H1 (cell line): ENCODE measurements at regions not wholly inside any gene's neighbourhood (a gene's known extent, or its start where the extent isn't known, plus 50 kb on each side); places are given as distances from the start of the nearest gene placed in this dataset.

Experiments
- CTCF ChIA-PET: fragments of 300-600 bp; sonication (Branson Sonifier 250); formaldehyde crosslinking; loops from one replicate; lab custom pipeline; 2021; ENCODE audit not compliant: partially characterized antibody; lab: Charles Lee
- POLR2A ChIA-PET: fragments of 300-600 bp; sonication (Branson Sonifier 250); formaldehyde crosslinking; loops from one replicate; lab custom pipeline; 2021; ENCODE audit warnings: inconsistent platforms; ENCODE audit not compliant: partially characterized antibody; lab: Charles Lee
- DNase-seq, 2 experiments: peaks; one replicate each; pipeline versions ENCODE4 v3.0.0 to v3.0.0-alpha.2; 2010 to 2022; ENCODE audit warnings: low spot score in 2 of 2, low read depth in 1 of 2, mixed read lengths in 1 of 2
- FAIRE-seq: peaks from 2 replicates; lab custom pipeline; 2011; peaks lifted over from hg19 to GRCh38; lab: Jason Lieb, UNC
- H2AFZ ChIP-seq: 2 replicates; pipeline ENCODE4 v1.8.1; 2012; ENCODE audit warnings: low read length, inconsistent platforms
- H2AK5ac ChIP-seq: 2 replicates; pipeline ENCODE4 v1.6.1; 2013; ENCODE audit warnings: low read depth, low read length
- H2BK120ac ChIP-seq: replicated peaks from 2 replicates; pipeline ENCODE3; 2013; ENCODE audit warnings: low read depth, low read length, inconsistent platforms
- H2BK12ac ChIP-seq: 2 replicates; pipeline ENCODE4 v1.6.1; 2013; ENCODE audit warnings: low read depth, low read length
- H2BK15ac ChIP-seq: 2 replicates; pipeline ENCODE4 v1.6.1; 2013; ENCODE audit warnings: low read length
- H2BK20ac ChIP-seq: 2 replicates; pipeline ENCODE4 v1.6.1; 2013; ENCODE audit warnings: low read length
- H2BK5ac ChIP-seq: 2 replicates; pipeline ENCODE4 v1.6.1; 2013; ENCODE audit warnings: low read depth, low read length
- H3K14ac ChIP-seq: 2 replicates; pipeline ENCODE4 v1.6.1; 2013; ENCODE audit warnings: inconsistent platforms; ENCODE audit not compliant: insufficient read length
- H3K18ac ChIP-seq: 2 replicates; pipeline ENCODE4 v1.6.1; 2013; ENCODE audit warnings: low read length; ENCODE audit errors: extremely low read depth
- H3K23ac ChIP-seq: 2 replicates; pipeline ENCODE4 v1.6.1; 2013; ENCODE audit warnings: inconsistent platforms; ENCODE audit not compliant: insufficient read length
- H3K23me2 ChIP-seq: 2 replicates; pipeline ENCODE4 v1.6.1; 2013; ENCODE audit warnings: low read depth, low read length
- H3K27ac ChIP-seq: 2 replicates; pipeline ENCODE4 v1.6.1; 2011; ENCODE audit warnings: low read depth, low read length, inconsistent platforms
- H3K27me3 ChIP-seq, 4 experiments: replicated peaks in 1 of 4; 1 replicate in 1 of 4; 2 replicates in 3 of 4; pipeline versions ENCODE4 v1.6.1 to v1.8.1; 2011 to 2013; ENCODE audit warnings: low read length in 3 of 4, mild to moderate bottlenecking in 3 of 4, inconsistent platforms in 2 of 4, mixed read lengths in 2 of 4, moderate library complexity in 1 of 4; ENCODE audit not compliant: control insufficient read depth in 3 of 4, insufficient read depth in 3 of 4; ENCODE audit errors: extremely low read depth in 1 of 4
- H3K36me3 ChIP-seq, 4 experiments: 2 replicates each; pipeline versions ENCODE4 v1.6.1 to v1.8.1; 2011 to 2013; ENCODE audit warnings: mild to moderate bottlenecking in 4 of 4, low read length in 3 of 4, moderate library complexity in 2 of 4, control low read depth in 1 of 4, inconsistent platforms in 1 of 4; ENCODE audit not compliant: insufficient read depth in 4 of 4, control insufficient read depth in 2 of 4
- H3K4ac ChIP-seq: replicated peaks from 2 replicates; pipeline ENCODE3; 2013; ENCODE audit warnings: low read length, low read depth, mixed read lengths, inconsistent platforms; ENCODE audit not compliant: insufficient read length
- H3K4me1 ChIP-seq, 4 experiments: replicated peaks in 1 of 4; 1 replicate in 1 of 4; 2 replicates in 3 of 4; pipeline versions ENCODE4 v1.6.1 to v1.8.1; 2011 to 2013; ENCODE audit warnings: low read length in 3 of 4, inconsistent platforms in 2 of 4, mixed read lengths in 1 of 4; ENCODE audit not compliant: insufficient read depth in 4 of 4, control insufficient read depth in 3 of 4
- H3K4me2 ChIP-seq, 2 experiments: 2 replicates each; pipeline versions ENCODE4 v1.6.1 to v1.8.1; 2011 to 2013; ENCODE audit warnings: low read depth in 2 of 2, low read length in 2 of 2, control low read depth in 1 of 2, inconsistent platforms in 1 of 2, mild to moderate bottlenecking in 1 of 2; ENCODE audit not compliant: insufficient read depth in 1 of 2
- H3K4me3 ChIP-seq, 4 experiments: fragments of 200-600, 300-600 bp in 1 of 4; sonication (generic), shearing (Covaris generic), sonication (Bioruptor Twin) in 1 of 4; 2 replicates each; pipeline versions ENCODE4 v1.5.1 to v1.8.1; 2011 to 2016; ENCODE audit warnings: low read length in 4 of 4, low read depth in 3 of 4, control low read depth in 2 of 4, inconsistent platforms in 2 of 4, mild to moderate bottlenecking in 2 of 4, mixed read lengths in 1 of 4, moderate library complexity in 1 of 4; ENCODE audit not compliant: insufficient read depth in 2 of 4; ENCODE audit errors: extremely low read depth in 1 of 4
- H3K56ac ChIP-seq: replicated peaks from 2 replicates; pipeline ENCODE3; 2013; ENCODE audit warnings: low read depth, mild to moderate bottlenecking, mixed read lengths, low read length, inconsistent platforms; ENCODE audit not compliant: insufficient read length
- H3K79me1 ChIP-seq: 2 replicates; pipeline ENCODE4 v1.6.1; 2013; ENCODE audit warnings: low read depth, low read length, control low read depth
- H3K79me2 ChIP-seq, 2 experiments: 2 replicates each; pipeline versions ENCODE4 v1.6.1 to v1.8.1; 2012 to 2013; ENCODE audit warnings: low read length in 2 of 2, mild to moderate bottlenecking in 2 of 2, inconsistent platforms in 1 of 2; ENCODE audit not compliant: insufficient read depth in 2 of 2, control insufficient read depth in 1 of 2
- H3K9ac ChIP-seq, 4 experiments: replicated peaks in 1 of 4; 1 replicate in 1 of 4; 2 replicates in 3 of 4; pipeline versions ENCODE4 v1.6.1 to v1.8.1; 2011 to 2013; ENCODE audit warnings: low read depth in 3 of 4, low read length in 3 of 4, control low read depth in 2 of 4, mild to moderate bottlenecking in 2 of 4, moderate library complexity in 2 of 4, inconsistent platforms in 1 of 4; ENCODE audit errors: extremely low read depth in 1 of 4
- H3K9me3 ChIP-seq, 2 experiments: 2 replicates each; pipeline versions ENCODE4 v1.6.1 to v1.8.1; 2012 to 2013; ENCODE audit warnings: mild to moderate bottlenecking in 2 of 2, moderate library complexity in 2 of 2, control low read depth in 1 of 2, inconsistent platforms in 1 of 2, low read depth in 1 of 2, low read length in 1 of 2, mixed read lengths in 1 of 2; ENCODE audit not compliant: insufficient read depth in 2 of 2
- H4K20me1 ChIP-seq, 2 experiments: replicated peaks in 1 of 2; 2 replicates each; pipeline versions ENCODE3 to v1.8.1; 2011 to 2013; ENCODE audit warnings: inconsistent platforms in 2 of 2, low read length in 2 of 2, mild to moderate bottlenecking in 1 of 2; ENCODE audit not compliant: insufficient read depth in 2 of 2, control insufficient read depth in 1 of 2
- H4K5ac ChIP-seq: 2 replicates; pipeline ENCODE4 v1.6.1; 2013; ENCODE audit warnings: low read length, low read depth, mixed read lengths, inconsistent platforms; ENCODE audit not compliant: insufficient read length
- H4K8ac ChIP-seq: 2 replicates; pipeline ENCODE4 v1.8.0; 2013; ENCODE audit warnings: mild to moderate bottlenecking, moderate library complexity, low read length, inconsistent platforms; ENCODE audit not compliant: insufficient read depth; ENCODE audit errors: extremely low read depth
- H4K91ac ChIP-seq: replicated peaks from 2 replicates; pipeline ENCODE3; 2013; ENCODE audit warnings: low read length, mixed read lengths, inconsistent platforms; ENCODE audit not compliant: insufficient read length
- CBX8 ChIP-seq: fragments of 300-800, 300-1000 bp; sonication (generic); IDR thresholded peaks from 2 replicates; pipeline ENCODE4 v1.7.1; 2016; ENCODE audit warnings: low read depth, low read length, borderline replicate concordance
- CREB1 ChIP-seq: IDR thresholded peaks from 2 replicates; pipeline ENCODE4 v1.6.1; 2012; ENCODE audit warnings: inconsistent platforms
- CTBP2 ChIP-seq: IDR thresholded peaks from 2 replicates; pipeline ENCODE4 v1.7.0; 2011; ENCODE audit warnings: borderline replicate concordance, mild to moderate bottlenecking, moderate library complexity, mixed read lengths, low read length; ENCODE audit not compliant: insufficient read depth, insufficient read length
- GTF2F1 ChIP-seq: IDR thresholded peaks from 2 replicates; pipeline ENCODE4 v1.6.1; 2012; ENCODE audit warnings: low read depth, low read length, improper control_type of control experiment, borderline replicate concordance
- MAFK ChIP-seq: IDR thresholded peaks from 2 replicates; pipeline ENCODE4 v1.6.1; 2012; ENCODE audit warnings: low read depth, mild to moderate bottlenecking, improper control_type of control experiment, low read length
- NRF1 ChIP-seq: IDR thresholded peaks from 2 replicates; pipeline ENCODE4 v1.6.1; 2011; ENCODE audit warnings: mild to moderate bottlenecking, low read depth, low read length, improper control_type of control experiment
- POLR2A ChIP-seq, 2 experiments: IDR thresholded peaks; 1 replicate in 1 of 2; 2 replicates in 1 of 2; pipeline ENCODE4 v1.6.1; 2011; ENCODE audit warnings: low read depth in 2 of 2, low read length in 2 of 2, mild to moderate bottlenecking in 2 of 2; ENCODE audit errors: control extremely low read depth in 1 of 2
- POLR2AphosphoS5 ChIP-seq: IDR thresholded peaks from 2 replicates; pipeline ENCODE4 v1.6.1; 2011; ENCODE audit warnings: low read depth, low read length
- RXRA ChIP-seq: IDR thresholded peaks from 2 replicates; pipeline ENCODE4 v1.6.1; 2011; ENCODE audit warnings: low read depth, mild to moderate bottlenecking, low read length, moderate library complexity; ENCODE audit not compliant: insufficient read depth
- SIRT6 ChIP-seq: IDR thresholded peaks from one replicate; pipeline ENCODE4 v1.7.1; 2012; ENCODE audit warnings: low read length, inconsistent platforms
- SP1 ChIP-seq: IDR thresholded peaks from 2 replicates; pipeline ENCODE4 v1.6.1; 2011; ENCODE audit warnings: low read depth, low read length
- SP2 ChIP-seq: IDR thresholded peaks from 2 replicates; pipeline ENCODE4 v1.6.1; 2012; ENCODE audit warnings: mild to moderate bottlenecking, low read length, inconsistent platforms
- TAF1 ChIP-seq: IDR thresholded peaks from 2 replicates; pipeline ENCODE4 v1.6.1; 2011; ENCODE audit warnings: mild to moderate bottlenecking, low read depth, low read length
- TBP ChIP-seq: IDR thresholded peaks from 2 replicates; pipeline ENCODE4 v1.6.1; 2011; ENCODE audit warnings: low read depth, low read length, improper control_type of control experiment
- WGBS, 2 experiments: shearing (Covaris generic) in 1 of 2; methylation state at CpG; one replicate each; pipeline versions ENCODE4 v1.1.6 to v1.1.7; 2013 to 2015; ENCODE audit warnings: low lambda C conversion rate in 2 of 2, mixed read lengths in 2 of 2, inconsistent platforms in 1 of 2, low coverage in 1 of 2, missing lambda C conversion rate in 1 of 2; ENCODE audit not compliant: insufficient replicate concordance in 2 of 2, insufficient coverage in 1 of 2, insufficient read length in 1 of 2; ENCODE audit errors: extremely low coverage in 1 of 2, missing lambda C conversion rate in 1 of 2; 5-methylcytosine and 5-hydroxymethylcytosine counted together

DNA sequence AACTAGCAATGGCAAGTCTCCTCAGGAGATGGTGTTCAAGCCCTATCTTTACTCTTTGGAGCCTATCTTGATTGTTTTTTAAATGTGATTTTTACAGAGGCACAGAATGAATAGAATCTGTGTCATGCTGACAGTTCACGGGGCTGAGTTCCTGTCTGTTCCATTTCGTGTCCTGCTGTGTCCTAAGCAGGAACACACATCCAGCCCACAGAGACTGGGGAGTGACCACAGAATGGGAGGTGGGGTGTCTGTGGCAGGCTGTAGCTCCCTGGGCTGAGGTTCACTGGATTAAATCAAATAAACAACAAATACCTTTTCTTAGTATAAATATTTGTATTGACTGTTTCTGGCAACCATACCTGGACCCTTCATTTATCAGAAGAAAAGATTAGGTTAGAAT lies 73.4 kb upstream of the CARD11 start:
- Histone ChIP-seq H4K91ac (no peak overlapping the region), H3K79me1 (no peaks in the 10 kb centered on the region), H4K5ac (no peak overlapping the region), H2BK120ac (no peak overlapping the region), H3K27ac (no peak overlapping the region), H2AFZ (peak overlapping the region; percentile 29; the same call in 1 of the 2 replicates), H3K27me3 (no peaks in the 10 kb centered on the region), H3K14ac (no peak overlapping the region), H3K4me2 (0 out of 4 replicates have a peak overlapping the region, but pooled peaks of 1 of the 2 experiments have one; percentile 37), H4K8ac (no peak overlapping the region), H2AK5ac (no peak overlapping the region; the same call in 1 of the 2 replicates), H3K36me3 (no peaks in the 10 kb centered on the region), H3K4me3 (no peak overlapping the region), H3K9me3 (peaks cover 21 to 24% of the 10 kb centered on the region in 2 experiments), H3K23ac (no peak overlapping the region), H4K20me1 (no peaks in the 10 kb centered on the region), H3K18ac (no peak overlapping the region), H3K23me2 (no peaks in the 10 kb centered on the region; the same call in 1 of the 2 replicates), H2BK12ac (no peak overlapping the region), H3K79me2 (no peaks in the 10 kb centered on the region), H3K4ac (no peak overlapping the region), H3K4me1 (peaks cover 2 to 8% (median 3%) of the 10 kb centered on the region in 4 experiments; a peak in 4 of 7 replicates), H2BK20ac (no peak overlapping the region), H3K9ac (no peak overlapping the region), H2BK5ac (no peak overlapping the region), H3K56ac (no peak overlapping the region), H2BK15ac (no peak overlapping the region)
- POLR2A ChIA-PET = interaction anchor here (0.7 kb wide), 1 partner anchor 13 kb away, joined by 3 read pairs; no protein-coding TSS in a partner anchor
- FAIRE-seq (no peak), DNase-seq (no peak)
- TF ChIP-seq CBX8 (no peak), POLR2AphosphoS5 (no peak), MAFK (no peak), NRF1 (no peak), RXRA (no peak), POLR2A (IDR thresholded peaks at IDR 0.05; ENCODE audit: control extremely low read depth in 1 of 2, low read depth in 2 of 2, low read length in 2 of 2) (no peak), SP1 (no peak), SIRT6 (no peak), GTF2F1 (no peak), TAF1 (no peak), CTBP2 (no peak), TBP (no peak), SP2 (no peak), CREB1 (no peak)
- CTCF ChIA-PET = interaction anchor here (0.9 to 1.3 kb wide), 3 partner anchors 23 to 229 kb away, joined by 3 read pairs; no protein-coding TSS in a partner anchor
- WGBS, 2 experiments = 75% methylated on average over 2 of the region's 2 CpGs; no CpG with 5 or more reads in 1 of the 2 experiments
